Embryonic facial prominence (tissue), 1 donor: ENCODE measurements at regions not wholly inside any gene's neighbourhood (a gene's known extent, or its start where the extent isn't known, plus 50 kb on each side); places are given as distances from the start of the nearest gene placed in this dataset.

Experiments
- DNase-seq: peaks from one replicate; pipeline ENCODE4 v3.0.0-alpha.2; 2016; ENCODE audit errors: extremely low spot score

- no peak for DNase-seq
Measured at GRCh38 chr2:195410074-195410671, 246.9 kb upstream of the SLC39A10 start.

DNA sequence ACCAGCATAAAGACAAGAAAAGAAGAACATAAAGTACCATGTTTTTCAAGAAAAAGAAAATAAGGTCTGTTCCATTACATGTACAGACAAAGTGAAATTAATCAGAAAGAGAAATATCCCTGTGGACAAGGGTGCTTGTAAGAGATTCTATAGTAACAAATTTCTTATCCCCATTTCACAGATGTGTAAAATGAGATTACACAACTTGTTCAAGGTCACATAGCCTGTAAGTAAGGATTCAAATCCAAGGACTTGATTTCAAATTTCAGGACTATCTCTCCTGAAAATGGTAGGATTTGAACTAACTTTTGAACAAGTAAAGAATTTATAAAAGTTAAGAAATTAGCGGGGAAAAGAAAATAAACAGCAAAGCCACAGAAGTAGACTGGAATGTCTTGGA, 248.2 kb upstream of the SLC39A10 start:
- DNase-seq: no peak

GRCh38 chr2:195408196-195408595, 248.8 kb upstream of the SLC39A10 start:
- no peak for DNase-seq

- no peak for DNase-seq
Measured at GRCh38 chr2:195407783-195408182, 249.2 kb upstream of the SLC39A10 start.

GRCh38 chr2:195406886-195407603, 250.0 kb upstream of the SLC39A10 start:
- no peak for DNase-seq

DNA sequence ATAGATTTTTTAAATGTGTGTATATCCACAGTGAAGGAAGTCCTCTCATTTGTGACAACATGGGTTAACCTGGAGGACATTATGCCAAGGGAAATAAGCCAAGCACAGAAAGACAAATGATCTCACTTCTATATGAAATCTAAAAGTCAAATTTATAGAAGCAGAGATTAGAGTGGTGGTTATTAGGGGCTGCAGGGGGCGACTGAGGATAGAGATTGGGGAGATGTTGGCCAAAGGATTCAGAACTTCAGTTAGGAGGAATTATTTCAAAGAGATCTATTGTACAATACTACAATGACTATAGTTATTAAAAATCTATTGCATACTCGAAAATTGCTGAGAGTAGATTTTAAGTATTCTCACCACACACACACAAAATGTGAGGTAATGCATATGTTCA, 252.4 kb upstream of the SLC39A10 start:
- DNase-seq: no peak

DNA sequence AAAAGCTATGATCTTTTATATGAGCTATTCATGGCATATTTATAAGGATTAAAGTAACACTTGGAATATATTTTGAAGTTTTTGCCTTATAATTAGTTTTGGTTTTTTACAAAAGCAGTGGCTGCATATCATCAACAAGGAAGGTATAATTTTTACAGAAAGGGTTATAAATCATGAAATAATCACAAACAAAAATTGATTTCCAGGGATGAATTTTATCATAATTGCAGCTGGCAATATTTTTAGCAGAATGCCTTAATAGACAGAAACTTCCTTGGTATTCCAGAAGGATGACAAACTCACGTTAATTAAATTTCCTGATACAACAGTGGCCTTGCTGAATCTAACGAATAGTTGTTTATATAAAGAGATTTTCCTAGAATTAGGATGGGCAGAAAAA, 260.5 kb upstream of the SLC39A10 start:
- no peak for DNase-seq

GRCh38 chr2:195395362-195395761, 261.7 kb upstream of the SLC39A10 start:
- no peak for DNase-seq

DNA sequence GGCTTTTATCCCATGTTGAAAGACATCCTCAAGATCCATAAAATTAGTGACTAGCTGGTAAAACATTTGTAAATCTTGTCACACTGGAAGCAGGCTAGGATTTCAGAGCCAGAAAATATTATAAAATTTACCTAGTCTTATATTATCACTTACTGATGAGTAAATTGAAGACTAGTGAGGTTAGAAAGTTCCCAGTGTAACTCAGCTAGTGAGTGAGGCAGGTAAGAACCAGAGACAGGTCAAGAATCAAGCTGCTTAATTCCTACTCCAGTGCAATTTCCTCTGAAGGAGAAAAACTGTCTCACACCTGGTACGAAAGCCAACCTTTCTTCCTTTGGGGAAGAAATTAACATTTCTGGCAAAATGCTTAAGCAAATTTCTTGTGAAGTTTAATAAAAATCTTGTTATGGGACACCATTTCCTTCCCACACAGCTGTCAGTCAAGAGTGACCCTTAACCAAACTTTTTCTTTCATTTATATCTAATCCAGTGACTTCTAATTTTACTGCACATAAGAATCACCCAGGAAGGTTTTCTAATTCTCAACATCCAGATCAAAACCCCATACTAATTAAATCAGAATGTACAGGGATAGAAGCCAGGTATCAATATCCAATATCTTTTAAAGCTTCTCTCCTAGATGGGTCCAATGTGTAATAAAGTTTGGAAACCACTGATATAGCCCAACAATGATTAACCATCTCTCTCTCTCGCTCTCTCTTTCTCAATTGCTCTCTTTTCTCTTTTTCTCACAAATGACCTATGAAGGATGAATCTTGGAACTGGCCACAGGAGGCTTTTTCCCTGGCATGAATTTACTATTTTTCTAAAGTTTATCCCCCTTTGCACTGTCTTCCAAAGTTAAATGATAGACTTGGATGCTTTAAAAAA, 264.3 kb upstream of the SLC39A10 start:
- DNase-seq: no peak

- DNase-seq: no peak
Measured at GRCh38 chr2:195390686-195391321, 266.2 kb upstream of the SLC39A10 start.

DNA sequence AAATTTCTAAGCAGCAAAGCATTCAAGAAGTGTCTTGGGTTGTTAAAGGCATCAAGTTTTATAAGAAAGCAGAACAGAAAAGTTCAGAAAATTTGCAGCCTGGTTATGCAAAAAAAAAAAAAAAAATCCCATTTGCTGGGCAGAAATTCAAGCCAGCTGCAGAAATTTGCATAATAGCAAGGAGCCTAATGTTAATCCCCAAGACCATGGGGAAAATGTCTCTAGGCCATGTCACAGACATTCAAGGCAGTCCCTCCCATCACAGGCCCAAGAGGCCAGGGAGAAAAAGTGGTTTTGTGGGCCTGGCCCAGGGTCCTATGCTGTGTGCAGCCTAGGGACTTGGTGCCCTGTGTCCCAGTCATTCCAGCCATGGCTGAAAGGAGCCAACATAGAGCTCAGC, 269.0 kb upstream of the SLC39A10 start:
- DNase-seq: no peak

DNA sequence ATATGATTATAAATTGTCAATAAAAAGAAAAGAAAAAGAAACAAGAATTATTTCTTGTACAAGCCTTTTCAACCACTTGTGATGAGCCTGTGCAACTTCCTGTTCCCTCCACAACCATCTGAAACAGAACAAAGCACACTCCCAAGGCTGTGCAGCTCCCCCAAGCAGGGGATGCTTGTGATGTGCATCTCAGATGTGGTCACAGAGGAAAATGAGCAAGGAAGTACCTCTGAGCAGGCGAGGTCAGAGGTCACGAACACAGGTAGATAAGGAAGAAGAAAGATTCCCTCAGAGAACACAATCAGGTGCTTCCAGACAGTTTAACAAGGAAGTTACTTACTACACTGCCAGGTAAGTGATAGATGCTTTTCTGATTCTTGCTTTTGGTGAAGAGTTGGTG, 274.8 kb upstream of the SLC39A10 start:
- DNase-seq: no peak

DNA sequence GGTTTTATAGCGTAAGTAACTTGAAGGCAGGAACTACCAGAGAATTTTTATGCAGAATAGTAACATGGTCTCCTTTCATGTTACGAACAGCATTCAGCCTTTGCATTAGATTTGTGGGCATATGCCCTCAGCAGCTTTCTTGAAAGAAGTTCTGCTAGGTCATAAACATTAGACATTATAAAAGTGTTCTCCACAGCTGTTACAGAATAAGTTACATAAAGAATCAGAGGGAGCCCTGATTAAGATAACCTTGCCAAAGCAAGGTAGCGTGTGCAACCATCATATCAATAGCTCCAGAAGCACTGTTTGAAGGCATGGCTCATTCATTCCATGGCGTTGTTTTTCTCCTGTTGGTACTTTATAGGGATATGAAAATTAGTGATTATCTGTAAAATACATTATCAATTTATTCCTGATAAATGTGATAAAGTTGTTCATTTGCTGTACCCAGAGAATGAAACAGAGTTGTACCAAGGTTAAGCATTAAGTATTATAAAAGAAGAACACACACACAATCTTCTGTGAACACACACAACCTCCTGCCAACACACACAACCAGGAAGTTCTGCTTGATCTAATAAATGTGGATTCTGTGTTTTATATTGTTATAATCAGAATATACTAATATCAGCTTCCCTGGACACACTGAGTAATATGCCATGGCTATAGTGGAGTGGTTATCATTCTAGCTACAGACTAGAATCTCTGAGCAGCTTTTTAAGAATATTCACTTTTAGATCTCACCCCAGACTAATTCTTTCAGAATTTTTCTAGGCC, 286.7 kb upstream of the SLC39A10 start:
- DNase-seq: no peak

DNA sequence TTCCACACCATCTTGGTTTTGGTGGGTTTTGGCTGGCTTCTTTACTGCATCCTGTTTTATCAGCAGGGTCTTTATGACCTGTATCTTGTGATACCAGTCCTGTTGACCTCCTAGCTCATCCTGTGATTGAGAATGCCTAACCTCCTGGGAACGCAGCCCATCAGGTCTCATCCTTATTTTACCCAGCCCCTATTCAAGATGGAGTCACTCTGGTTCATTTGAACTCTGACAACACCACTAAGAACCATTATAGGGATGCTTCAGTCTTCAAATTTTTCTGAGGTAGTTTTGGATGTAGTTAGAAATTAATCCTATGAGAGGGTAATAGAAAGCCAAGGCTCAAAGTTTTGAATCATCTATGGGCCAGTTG, 287.8 kb upstream of the SLC39A10 start:
- DNase-seq: no peak

GRCh38 chr2:195368249-195369217, 288.5 kb upstream of the SLC39A10 start:
- no peak for DNase-seq

DNA sequence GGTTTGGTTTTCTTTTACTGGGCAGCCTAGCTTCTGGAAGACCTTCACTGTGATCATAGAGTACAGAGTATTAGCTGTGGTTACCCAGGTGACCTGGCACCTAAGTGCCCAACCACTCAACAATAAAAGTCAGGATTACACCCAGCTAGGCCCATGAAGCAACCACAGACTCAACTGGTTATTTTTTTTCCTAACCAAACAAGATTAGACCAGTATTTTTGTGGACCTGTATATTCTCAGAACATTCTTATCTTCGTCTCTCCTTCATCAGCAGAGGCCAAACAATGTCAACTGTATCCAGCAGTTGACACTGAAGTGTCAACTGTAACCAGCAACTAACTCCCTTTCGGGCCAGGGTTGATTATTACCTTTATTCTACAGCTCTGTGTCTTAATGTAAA, 289.2 kb upstream of the SLC39A10 start:
- DNase-seq: no peak

GRCh38 chr2:195364015-195364965, 292.7 kb upstream of the SLC39A10 start:
- no peak for DNase-seq

DNA sequence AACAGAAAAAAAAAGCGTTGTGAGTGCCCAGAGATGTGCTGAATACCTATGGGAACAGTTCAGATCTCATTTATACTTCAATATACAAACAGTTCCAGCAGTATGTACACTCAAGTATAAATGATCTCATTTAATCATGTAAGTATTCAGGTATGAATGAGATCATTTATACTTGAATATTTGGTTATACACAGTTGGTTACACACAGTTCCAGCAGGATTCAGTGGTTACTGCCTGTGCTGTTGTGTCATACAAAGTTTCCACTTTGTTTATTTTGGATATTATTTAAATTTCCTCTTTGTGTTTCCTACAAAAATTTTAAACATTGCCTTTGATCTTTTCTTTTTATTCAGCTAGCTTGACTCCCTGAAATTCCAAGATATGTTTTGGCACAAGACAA, 293.5 kb upstream of the SLC39A10 start:
- DNase-seq: no peak

GRCh38 chr2:195360242-195360641, 296.8 kb upstream of the SLC39A10 start:
- DNase-seq: no peak
